ENCODE measurements at regions not wholly inside any gene's neighbourhood (a gene's known extent, or its start where the extent isn't known, plus 50 kb on each side); places are given as distances from the start of the nearest gene placed in this dataset.

DNA sequence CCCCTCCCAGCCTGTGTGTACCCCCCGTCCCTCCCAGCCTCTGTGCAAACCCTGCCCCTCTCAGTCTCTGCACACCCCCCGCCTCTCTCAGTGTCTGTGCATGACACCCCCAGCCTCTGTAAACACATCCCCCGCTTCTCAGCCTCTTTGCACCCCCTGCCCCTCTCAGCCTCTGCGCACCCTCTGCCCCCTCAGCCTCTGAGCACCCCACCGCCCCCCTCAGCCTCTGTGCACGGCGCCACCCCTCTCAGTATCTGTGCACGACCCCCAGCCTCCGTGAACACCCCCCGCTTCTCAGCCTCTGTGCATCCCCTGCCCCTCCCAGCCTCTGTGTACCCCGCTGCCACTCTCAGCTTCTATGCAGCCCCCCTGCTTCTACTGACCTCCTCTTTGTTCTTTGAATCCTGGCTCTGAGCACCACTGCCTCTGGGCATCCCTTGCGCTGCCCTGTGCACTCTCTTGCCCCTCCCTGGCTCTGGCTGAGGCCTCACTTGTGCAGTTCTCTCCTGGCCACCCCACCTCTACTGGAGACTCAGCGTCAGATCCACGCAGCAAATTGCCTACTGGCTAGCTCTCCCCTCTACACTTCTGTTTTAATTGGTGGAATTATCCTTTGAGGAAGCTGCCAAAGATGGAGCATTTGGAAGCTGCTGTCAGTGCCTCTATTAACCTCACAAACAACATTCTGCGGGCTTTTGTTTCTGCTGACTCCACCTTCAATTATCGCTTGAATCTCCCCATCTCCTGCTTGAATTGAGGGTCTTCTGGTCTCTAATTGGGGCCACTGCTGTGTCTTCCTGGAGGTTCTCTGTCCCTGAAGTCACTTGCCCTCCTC, 838.6 kb downstream of the TBC1D22A start:
- DNase-seq = no peak

GRCh38 chr22:47600281-47600680, 837.8 kb downstream of the TBC1D22A start:
- DNase-seq = no peak

GRCh38 chr22:47599753-47600152, 837.3 kb downstream of the TBC1D22A start:
- DNase-seq = no peak

DNA sequence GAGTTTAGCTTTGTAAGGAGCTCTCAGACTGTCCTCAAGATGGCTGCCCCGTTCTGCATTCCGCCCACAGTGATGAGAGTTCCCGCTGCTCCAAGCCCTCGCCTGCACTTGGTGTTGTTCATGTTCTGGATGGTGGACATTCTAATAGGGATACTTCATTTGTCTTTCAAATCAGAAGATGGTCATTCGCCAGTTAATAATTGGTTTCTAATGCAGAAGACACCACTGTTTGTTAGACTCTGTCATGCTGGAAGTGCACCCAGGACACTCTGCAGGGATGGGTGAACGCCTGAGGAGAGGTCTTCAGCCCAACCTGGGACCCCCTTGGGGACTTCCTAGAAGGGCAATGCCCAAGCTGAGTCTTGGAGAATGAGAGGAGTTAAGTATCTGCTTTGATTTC, 836.4 kb downstream of the TBC1D22A start:
- no peak for DNase-seq

DNA sequence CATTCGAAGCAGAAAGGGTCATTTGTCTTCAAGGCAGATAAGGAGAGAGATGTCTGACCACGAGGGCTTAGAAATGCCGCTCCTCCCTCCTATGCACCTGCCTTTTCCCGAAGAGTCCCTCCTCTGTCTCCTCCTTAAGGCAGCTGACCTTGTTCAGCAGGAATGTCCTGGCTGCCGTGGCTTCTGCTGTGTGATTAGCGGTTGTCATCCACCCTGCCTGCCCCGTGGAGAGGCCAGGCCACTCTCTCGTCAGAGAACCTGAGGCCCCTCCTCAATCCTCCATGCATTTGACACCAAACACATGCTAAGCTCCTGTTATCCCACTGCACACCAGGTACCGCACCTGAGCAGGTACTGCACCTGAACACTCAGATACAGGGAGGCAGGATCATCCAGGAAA, 834.6 kb downstream of the TBC1D22A start:
- DNase-seq = no peak

GRCh38 chr22:47596176-47596690, 833.8 kb downstream of the TBC1D22A start:
- no peak for DNase-seq

DNA sequence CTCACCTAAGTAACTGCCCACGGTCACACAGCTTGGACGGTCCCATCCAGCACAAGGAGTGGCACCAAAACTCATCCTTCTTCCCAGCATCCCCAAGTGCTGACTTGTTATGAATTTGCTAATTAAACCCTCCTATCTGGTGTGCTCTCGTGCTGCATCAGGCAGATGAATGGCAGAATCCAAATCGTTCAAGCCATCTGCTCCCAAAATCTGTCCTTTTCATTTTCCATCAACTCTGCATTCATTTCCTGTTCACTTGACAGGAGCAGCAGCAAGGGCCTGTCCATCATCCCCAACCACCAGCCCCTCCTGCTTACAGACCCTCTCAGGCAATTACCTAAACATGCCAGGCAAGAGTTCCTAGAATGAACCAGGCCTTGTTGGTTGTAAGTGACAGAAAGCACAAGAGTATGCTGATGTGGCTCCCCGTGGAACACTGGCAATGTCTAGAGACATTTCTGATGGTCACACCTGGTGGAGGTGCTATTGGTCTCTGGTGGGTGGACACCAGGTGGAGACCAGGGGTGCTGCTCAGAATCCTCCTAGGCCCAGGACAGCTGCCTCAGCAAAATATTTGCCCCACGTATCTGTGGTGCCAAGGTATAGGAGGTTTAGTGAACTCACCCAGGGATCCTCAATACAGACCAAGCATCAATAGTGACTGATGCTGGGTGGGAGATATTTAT, 832.5 kb downstream of the TBC1D22A start:
- no peak for DNase-seq

- no peak for DNase-seq
Measured at GRCh38 chr22:47593911-47594311, 831.5 kb downstream of the TBC1D22A start.

GRCh38 chr22:47593291-47593690, 830.8 kb downstream of the TBC1D22A start:
- no peak for DNase-seq

- no peak for DNase-seq
Measured at GRCh38 chr22:47592791-47593190, 830.3 kb downstream of the TBC1D22A start.

- DNase-seq = no peak
Measured at GRCh38 chr22:47591709-47592108, 829.3 kb downstream of the TBC1D22A start.

DNA sequence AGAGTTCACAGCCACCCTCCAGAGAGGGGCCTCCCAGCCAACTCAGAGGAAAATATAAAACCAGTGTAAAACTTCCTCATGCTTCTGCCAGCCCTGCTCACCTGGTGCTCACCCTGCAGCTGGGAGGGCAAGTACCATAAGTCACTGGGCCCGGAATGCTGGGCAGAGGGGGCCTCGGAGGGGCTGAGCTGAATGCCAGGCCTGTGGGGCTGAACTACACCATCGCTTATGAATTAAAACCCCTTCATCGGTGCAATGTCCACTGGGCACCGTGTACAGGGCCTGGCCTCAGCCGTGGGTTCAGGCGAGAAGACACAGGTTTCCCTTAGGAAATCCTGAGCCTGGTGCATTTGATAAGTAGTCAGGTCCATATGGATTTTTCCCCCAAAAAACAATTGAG, 828.6 kb downstream of the TBC1D22A start:
- no peak for DNase-seq

DNA sequence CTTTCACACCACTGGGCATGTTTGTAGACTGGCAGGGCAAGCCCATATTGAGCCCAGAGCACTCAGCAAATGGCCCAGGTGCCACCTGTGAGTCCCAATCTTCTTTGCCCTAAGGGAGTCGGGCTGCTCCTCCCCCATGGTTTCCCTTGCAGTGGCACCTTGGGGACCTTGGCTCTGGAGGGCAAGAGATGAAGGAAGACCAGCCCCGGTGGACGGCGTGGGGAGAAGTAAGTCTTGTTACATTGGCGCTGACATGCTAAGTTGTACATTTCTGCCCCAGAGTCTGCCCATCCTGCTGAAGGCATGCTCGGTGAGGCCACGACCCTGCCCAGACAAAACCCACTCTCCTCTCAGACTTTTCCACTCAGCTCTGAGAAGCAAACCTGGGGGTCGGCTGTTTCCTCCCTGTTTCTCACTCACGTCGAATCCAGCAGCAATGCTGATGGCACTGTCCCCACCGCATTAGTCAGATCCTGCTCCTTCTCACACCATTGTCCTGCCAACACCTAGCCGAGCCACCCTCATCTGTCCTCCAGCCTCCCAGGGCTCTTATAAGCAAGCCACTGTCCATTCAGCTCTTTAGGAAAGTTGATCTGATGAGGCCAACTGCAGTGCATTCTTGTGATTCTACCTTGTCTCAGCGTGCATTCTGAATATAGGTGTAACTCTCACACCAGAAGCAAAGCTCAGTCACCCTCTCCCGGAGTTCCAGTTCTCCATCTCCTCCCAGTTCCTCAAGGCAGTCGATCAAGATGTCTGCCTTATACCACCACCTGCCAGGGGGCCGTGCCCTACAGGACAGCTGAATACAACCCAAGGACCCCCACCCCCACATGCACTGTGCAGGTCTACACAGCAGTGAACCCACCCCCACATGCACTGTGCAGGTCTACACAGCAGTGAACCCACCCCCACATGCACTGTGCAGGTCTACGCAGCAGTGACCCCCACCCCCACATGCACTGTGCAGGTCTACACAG, 827.1 kb downstream of the TBC1D22A start:
- DNase-seq = no peak

GRCh38 chr22:47588578-47588960, 826.1 kb downstream of the TBC1D22A start:
- DNase-seq = no peak

DNA sequence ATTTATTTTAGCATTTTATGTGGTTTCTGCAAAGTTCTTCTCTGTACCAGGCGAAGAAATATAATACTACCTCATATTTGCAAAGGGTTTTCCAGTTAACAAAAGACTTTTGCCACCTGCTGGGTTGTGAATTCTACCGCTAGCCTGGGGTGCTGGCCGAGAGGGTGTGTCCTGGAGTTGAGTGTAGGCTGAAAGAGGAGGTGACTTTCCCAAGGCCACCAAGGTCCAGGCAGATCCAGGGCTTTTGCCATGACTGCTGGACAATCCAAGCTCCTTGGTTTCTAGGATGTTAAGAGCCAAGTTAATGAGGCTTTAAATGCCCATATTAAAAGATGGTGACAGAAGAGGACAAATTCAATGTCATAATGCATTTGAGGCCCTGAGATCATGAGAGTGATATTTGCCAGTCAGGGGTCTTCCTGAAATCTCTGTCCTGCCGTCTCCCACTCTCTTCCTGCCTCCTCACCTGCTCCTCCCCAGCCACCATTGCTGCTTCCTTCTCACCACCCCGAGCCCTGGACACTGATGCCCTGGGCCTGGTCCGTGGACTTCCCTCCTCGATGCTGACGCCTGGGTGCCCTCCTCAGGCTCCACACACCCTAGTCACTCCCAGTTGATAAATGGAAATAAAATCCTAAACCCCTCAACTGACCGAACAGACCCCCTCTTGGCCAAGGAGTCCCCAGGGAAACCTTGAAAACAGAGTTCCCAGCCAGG, 825.6 kb downstream of the TBC1D22A start:
- DNase-seq = no peak

GRCh38 chr22:47587361-47587760, 824.9 kb downstream of the TBC1D22A start:
- DNase-seq = no peak

DNA sequence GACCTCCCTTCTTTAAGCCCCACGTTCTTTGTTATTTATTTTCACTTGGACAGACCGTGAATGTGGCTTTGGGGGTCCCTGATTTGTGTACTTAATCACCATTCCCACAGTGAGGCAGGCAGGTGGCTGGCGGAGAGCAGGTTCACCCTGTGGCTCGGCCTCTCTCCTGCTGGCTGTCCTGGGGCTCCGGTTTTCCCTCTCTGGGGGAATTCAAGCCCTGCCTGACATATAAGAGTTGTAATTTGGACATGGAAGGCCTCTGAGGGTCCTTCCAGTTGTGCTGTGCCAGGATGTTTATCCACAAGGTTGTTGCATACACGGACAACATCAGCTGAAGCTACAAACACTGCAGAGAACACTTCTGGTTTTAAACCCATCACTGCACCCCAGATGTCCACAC, 824.5 kb downstream of the TBC1D22A start:
- DNase-seq = no peak

- no peak for DNase-seq
Measured at GRCh38 chr22:47586038-47586437, 823.6 kb downstream of the TBC1D22A start.

DNA sequence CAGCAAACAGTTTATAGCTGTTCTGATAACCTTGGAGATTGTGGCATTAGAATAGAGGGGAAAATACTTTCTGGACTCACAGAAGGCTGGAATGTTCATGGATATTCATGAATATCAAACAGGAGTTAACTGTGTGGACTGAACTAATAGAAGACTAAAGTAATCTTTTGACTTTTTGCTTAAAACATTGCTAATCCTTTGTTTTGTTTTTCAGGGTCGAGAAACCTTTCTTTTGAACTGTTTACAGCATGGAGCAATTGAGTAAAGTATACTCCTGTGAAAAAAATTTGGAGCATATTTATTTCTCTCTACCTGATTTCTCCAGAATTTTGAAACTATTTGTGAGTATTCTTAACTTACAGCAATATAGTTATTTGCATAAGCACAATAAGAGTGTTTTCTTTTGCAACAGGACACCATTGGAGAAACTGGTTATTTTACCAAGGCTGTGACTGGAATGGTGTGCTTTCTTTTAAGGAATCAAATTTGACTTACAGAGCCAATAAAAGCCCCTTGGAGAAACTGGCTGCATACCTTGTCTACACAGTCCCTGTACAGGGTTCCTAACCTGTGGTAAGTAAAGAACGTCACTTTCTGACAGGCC, 821.6 kb downstream of the TBC1D22A start:
- no peak for DNase-seq

- DNase-seq = no peak
Measured at GRCh38 chr22:47582067-47582466, 819.6 kb downstream of the TBC1D22A start.

GRCh38 chr22:47580121-47580520, 817.7 kb downstream of the TBC1D22A start:
- DNase-seq = no peak

- DNase-seq = no peak
Measured at GRCh38 chr22:47576908-47577307, 814.5 kb downstream of the TBC1D22A start.

All from GOT3 (cell line).